ENCODE measurements at regions not wholly inside any gene's neighbourhood (a gene's known extent, or its start where the extent isn't known, plus 50 kb on each side); places are given as distances from the start of the nearest gene placed in this dataset.
"Not testable (repeated sequence)": the region's sequence is repeated elsewhere in the genome, so short reads cannot be mapped to it uniquely, and the experiment has no call there.

DNA sequence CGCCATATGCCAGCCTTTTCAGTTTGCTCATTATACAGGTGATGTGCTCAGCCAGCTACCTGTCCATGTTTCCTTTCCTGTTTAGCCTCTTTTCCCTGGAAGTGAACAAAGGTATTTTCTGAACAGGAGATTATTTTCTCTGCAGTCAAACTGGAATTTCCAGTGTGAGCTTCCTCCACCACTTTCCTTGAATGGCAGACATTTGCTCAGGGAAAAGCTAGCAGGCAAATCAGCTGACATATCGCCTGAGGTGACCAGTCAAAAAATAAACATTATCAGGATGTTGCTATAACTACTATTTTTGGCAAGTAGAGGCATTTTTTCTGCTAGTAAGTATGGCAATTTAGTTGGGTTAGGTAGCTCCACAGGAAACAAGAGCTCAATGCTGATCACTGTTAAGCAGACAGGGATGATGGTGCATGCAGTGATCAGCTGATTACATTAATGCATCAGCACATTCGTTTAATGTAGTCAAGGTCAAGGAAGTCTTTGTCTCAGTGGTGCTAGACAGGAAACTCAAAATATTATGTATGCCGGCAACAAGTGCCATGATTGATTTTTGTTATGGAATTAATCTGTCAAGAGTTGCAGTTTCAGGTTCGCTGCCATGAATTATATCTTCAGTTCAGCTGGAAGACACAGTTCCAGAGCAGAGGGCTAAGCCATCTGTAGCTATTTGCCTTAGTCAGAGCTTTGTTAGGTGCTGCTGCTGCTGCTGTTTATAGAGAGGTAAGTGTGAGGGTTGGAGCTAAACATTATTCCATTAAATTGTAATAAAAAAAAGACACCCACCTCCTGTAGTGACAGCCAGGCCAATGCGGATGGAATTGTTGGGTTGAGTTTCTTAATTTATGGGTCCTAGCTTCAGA lies 179.7 kb upstream of the ST6GALNAC5 start:
- DNase-seq = no peak
- ChIA-PET POLR2A (interaction anchor here (0.6 kb wide), 1 partner anchor 9 kb away, joined by 3 read pairs; no protein-coding TSS in a partner anchor), CTCF (interaction anchor here (0.8 kb wide), 1 partner anchor 10 kb away, joined by 3 read pairs; no protein-coding TSS in a partner anchor)
- Mint-ChIP-seq H3K36me3 (ENCODE audit: low read depth) (no peaks in the 10 kb centered on the region), H3K4me1 (ENCODE audit: low read depth) (no peaks in the 10 kb centered on the region), H3K27ac (no peak overlapping the region), H3K4me3 (no peak overlapping the region), H3K27me3 (peaks cover 10% of the 10 kb centered on the region), H3K9me3 (no peaks in the 10 kb centered on the region)
- no peak for ATAC-seq
- intact Hi-C loops (cut with micrococcal nuclease) = no loop called here
- TF ChIP-seq, protein P1, sequence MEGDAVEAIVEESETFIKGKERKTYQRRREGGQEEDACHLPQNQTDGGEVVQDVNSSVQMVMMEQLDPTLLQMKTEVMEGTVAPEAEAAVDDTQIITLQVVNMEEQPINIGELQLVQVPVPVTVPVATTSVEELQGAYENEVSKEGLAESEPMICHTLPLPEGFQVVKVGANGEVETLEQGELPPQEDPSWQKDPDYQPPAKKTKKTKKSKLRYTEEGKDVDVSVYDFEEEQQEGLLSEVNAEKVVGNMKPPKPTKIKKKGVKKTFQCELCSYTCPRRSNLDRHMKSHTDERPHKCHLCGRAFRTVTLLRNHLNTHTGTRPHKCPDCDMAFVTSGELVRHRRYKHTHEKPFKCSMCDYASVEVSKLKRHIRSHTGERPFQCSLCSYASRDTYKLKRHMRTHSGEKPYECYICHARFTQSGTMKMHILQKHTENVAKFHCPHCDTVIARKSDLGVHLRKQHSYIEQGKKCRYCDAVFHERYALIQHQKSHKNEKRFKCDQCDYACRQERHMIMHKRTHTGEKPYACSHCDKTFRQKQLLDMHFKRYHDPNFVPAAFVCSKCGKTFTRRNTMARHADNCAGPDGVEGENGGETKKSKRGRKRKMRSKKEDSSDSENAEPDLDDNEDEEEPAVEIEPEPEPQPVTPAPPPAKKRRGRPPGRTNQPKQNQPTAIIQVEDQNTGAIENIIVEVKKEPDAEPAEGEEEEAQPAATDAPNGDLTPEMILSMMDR (IDR thresholded peaks at IDR 0.05) = no peak

DNA sequence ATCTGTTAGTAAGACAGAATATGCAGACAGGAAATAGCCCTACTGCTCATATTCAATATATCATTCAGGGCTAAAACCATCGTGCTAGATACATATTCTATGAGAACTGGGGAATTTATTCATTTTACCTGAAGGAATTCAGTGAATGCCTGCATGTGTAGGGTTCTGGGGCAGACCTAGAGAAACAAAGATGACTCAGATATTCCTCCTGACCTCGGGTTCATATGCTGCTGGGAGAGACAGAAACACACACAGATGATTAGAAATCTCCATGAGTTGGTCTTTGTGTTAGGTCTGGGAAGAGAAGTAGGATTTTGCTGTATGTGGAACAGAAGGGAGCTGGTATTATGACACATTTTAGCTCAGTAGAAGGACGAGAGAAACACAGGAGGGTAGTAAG lies 176.5 kb upstream of the ST6GALNAC5 start:
- TF ChIP-seq, protein P1 (IDR thresholded peaks at IDR 0.05) = no peak
- intact Hi-C loops (cut with micrococcal nuclease) = no loop called here
- CTCF ChIA-PET = no interaction called here
- no peak for ATAC-seq
- no peak overlapping the region for H3K27ac Mint-ChIP-seq
- H3K4me3 Mint-ChIP-seq = no peak overlapping the region
- DNase-seq = no peak
- POLR2A ChIA-PET = no interaction called here
- H3K36me3 Mint-ChIP-seq (ENCODE audit: low read depth) = no peaks in the 10 kb centered on the region
- H3K4me1 Mint-ChIP-seq (ENCODE audit: low read depth) = no peaks in the 10 kb centered on the region
- H3K27me3 Mint-ChIP-seq = peaks cover 11% of the 10 kb centered on the region
- peaks cover 3% of the 10 kb centered on the region for H3K9me3 Mint-ChIP-seq

DNA sequence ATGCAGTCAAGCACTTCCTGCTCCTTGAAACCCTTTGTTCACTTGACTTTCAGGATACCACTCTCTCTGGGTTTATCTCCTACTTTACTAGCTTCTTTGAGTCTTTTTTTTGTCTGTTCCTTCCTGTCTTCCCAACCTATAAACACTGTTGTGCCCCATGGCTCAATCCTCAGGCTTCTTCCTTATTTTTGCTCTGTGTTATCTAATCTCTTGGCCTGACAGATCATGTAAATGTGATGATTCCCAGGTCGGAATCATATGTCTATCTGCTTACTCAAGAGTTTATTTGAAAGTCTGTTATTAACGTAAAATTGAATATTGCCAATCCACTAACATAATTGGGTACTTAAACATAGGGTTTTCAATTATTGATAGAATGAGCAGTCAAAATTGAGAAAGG lies 171.7 kb upstream of the ST6GALNAC5 start:
- Mint-ChIP-seq H3K9me3 (peaks cover 3% of the 10 kb centered on the region), H3K4me3 (no peak overlapping the region), H3K27ac (no peak overlapping the region), H3K4me1 (ENCODE audit: low read depth) (no peaks in the 10 kb centered on the region), H3K27me3 (peaks cover 3% of the 10 kb centered on the region), H3K36me3 (ENCODE audit: low read depth) (no peaks in the 10 kb centered on the region)
- ChIA-PET POLR2A (no interaction called here), CTCF (no interaction called here)
- intact Hi-C loops (cut with micrococcal nuclease) = no loop called here
- no peak for DNase-seq
- no peak for ATAC-seq
- TF ChIP-seq, protein P1 (IDR thresholded peaks at IDR 0.05) = no peak

DNA sequence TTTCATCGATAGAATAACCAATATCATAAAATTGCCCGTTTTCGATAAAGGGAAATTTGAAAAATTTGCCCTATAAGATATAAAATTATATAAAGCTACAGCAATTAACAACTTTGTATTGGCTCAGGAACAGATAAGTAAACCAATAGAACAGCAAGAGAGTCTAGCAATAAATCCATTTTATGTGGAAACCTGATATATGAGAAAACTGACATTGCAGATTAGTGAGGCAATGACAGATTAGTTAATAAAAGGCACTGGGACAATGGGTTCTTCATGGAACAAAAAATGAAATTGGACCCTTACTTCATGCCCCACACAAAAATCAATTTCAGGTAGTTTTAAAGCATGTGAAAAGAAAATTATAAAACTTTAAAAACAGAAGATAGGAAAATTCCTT lies 169.9 kb upstream of the ST6GALNAC5 start:
- TF ChIP-seq, protein P1 (IDR thresholded peaks at IDR 0.05) = no peak
- H3K9me3 Mint-ChIP-seq = peaks cover 3% of the 10 kb centered on the region
- CTCF ChIA-PET = no interaction called here
- H3K27me3 Mint-ChIP-seq = peaks cover 1% of the 10 kb centered on the region
- ATAC-seq (no peak), DNase-seq (no peak)
- H3K4me1 Mint-ChIP-seq (ENCODE audit: low read depth) = no peaks in the 10 kb centered on the region
- no peak overlapping the region for H3K4me3 Mint-ChIP-seq
- POLR2A ChIA-PET = no interaction called here
- no peak overlapping the region for H3K27ac Mint-ChIP-seq
- H3K36me3 Mint-ChIP-seq (ENCODE audit: low read depth) = no peaks in the 10 kb centered on the region
- intact Hi-C loops (cut with micrococcal nuclease) = no loop called here

DNA sequence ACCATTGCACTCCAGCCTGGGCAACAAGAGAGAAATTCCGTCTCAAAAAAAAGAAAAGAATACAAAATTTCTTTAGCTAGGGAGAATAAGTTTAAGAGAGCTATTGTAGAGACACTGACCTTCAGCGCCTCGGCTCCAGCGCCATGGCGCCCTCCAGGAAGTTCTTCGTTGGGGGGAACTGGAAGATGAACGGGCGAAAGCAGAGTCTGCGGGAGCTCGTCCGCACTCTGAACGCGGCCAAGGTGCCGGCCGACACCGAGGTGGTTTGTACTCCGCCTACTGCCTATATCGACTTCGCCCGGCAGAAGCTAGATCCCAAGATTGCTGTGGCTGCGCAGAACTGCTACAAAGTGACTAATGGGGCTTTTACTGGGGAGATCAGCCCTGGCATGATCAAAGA lies 167.6 kb upstream of the ST6GALNAC5 start:
- H3K27ac Mint-ChIP-seq; DNase-seq; H3K4me3 Mint-ChIP-seq; POLR2A ChIA-PET; H3K27me3 Mint-ChIP-seq; intact Hi-C loops (cut with micrococcal nuclease); H3K9me3 Mint-ChIP-seq; ATAC-seq; H3K4me1 Mint-ChIP-seq (ENCODE audit: low read depth); CTCF ChIA-PET; H3K36me3 Mint-ChIP-seq (ENCODE audit: low read depth): not testable (repeated sequence)

DNA sequence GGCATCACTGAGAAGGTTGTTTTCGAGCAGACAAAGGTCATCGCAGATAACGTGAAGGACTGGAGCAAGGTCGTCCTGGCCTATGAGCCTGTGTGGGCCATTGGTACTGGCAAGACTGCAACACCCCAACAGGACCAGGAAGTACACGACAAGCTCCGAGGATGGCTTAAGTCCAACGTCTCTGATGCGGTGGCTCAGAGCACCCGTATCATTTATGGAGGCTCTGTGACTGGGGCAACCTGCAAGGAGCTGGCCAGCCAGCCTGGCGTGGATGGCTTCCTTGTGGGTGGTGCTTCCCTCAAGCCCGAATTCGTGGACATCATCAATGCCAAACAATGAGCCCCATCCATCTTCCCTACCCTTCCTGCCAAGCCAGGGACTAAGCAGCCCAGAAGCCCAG lies 167.1 kb upstream of the ST6GALNAC5 start:
- H3K36me3 Mint-ChIP-seq (ENCODE audit: low read depth); H3K27me3 Mint-ChIP-seq; intact Hi-C loops (cut with micrococcal nuclease); H3K4me3 Mint-ChIP-seq; H3K27ac Mint-ChIP-seq; POLR2A ChIA-PET; ATAC-seq; CTCF ChIA-PET; H3K9me3 Mint-ChIP-seq; H3K4me1 Mint-ChIP-seq (ENCODE audit: low read depth); DNase-seq: not testable (repeated sequence)

Measured in activated CD8-positive, alpha-beta T cell treated with anti-CD3 and anti-CD28 coated beads for 36 hours (primary cell).